ENCODE measurements at regions not wholly inside any gene's neighbourhood (a gene's known extent, or its start where the extent isn't known, plus 50 kb on each side); places are given as distances from the start of the nearest gene placed in this dataset.

DNA sequence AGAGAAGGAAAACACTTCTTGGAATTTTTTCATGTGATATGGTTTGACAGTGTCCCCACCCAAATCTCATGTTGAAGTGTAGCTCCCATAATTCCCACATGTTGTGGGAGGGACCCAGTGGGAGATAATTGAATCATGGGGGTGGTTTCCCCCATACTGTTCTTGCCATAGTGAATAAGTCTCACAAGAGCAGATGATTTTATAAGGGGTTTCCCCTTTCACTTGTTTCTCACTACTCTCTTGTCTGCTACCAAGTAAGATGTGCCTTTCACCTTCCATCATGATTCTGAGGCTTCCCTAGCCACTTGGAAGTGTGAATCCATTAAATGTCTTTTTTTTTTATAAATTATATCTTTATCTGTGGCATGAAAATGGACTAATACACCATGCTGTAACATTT, 250.7 kb downstream of the LPIN1 start:
- BruUV-seq (replicated peaks) = no TSS peak
- ChIA-PET POLR2A (no interaction called here), CTCF (no interaction called here)
- intact Hi-C loops (cut with micrococcal nuclease; ENCODE audit: unreplicated experiment) = no loop called here
- ATAC-seq (no peak), DNase-seq (ENCODE audit: low read depth, low spot score) (no peak)
- Histone ChIP-seq H3K9me3 (ENCODE audit: control insufficient read depth, insufficient read depth, low read depth, low read length) (0 out of 2 replicates have a peak, but pooled peaks cover 2% of the 10 kb centered on the region), H3K4me1 (ENCODE audit: control insufficient read depth, insufficient read depth, low read length) (no peaks in the 10 kb centered on the region), H3K4me3 (ENCODE audit: low read depth in 2 of 2, low read length in 2 of 2) (no peak overlapping the region), H3K27me3 (ENCODE audit: control insufficient read depth, insufficient read depth, low read length) (no peaks in the 10 kb centered on the region), H3K36me3 (ENCODE audit: control insufficient read depth, insufficient read depth, low read length) (no peaks in the 10 kb centered on the region), H3K27ac (ENCODE audit: low read length) (no peak overlapping the region)
- in situ Hi-C loops (cut with HindIII; ENCODE audit: low pct_unique_long_range_greater_than_20kb, low sequenced_read_pairs) = no loop called here
- TF ChIP-seq CTCF (IDR thresholded peaks at IDR 0.05) = no peak
- TF ChIP-seq SIN3A (IDR thresholded peaks at IDR 0.05; ENCODE audit: borderline replicate concordance, insufficient read depth, low read depth, low read length) = no peak
- no peak for TF ChIP-seq TCF7L2 (IDR thresholded peaks at IDR 0.05; ENCODE audit: low read depth, low read length)
- no peak for TF ChIP-seq REST (IDR thresholded peaks at IDR 0.05; ENCODE audit: insufficient read depth in 1 of 2, low read depth in 2 of 2, low read length in 1 of 2)
- TF ChIP-seq POLR2AphosphoS5 (IDR thresholded peaks at IDR 0.05; ENCODE audit: low read depth, low read length) = no peak

DNA sequence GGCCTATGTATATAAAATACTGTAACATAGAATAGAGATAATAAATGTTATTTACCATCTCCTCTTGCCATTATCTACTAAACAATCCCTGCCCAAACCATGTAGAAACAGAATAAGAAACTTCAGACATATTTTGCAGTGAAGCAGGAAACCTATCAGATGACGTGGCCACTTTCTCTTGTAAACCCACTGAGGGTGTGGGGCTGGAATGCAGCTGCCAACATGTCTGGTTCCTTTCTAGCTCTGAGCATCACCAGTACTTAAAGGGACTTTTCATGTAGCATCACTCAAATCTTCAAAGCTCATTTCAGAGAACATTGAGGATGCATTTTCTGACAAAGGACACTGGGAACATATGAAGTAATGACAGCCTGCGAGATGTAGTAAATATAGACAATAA, 251.8 kb downstream of the LPIN1 start:
- BruUV-seq (replicated peaks) = no TSS peak
- H3K4me1 ChIP-seq (ENCODE audit: control insufficient read depth, insufficient read depth, low read length) = no peaks in the 10 kb centered on the region
- ATAC-seq = no peak
- ChIA-PET POLR2A (no interaction called here), CTCF (no interaction called here)
- H3K27me3 ChIP-seq (ENCODE audit: control insufficient read depth, insufficient read depth, low read length) = no peaks in the 10 kb centered on the region
- intact Hi-C loops (cut with micrococcal nuclease; ENCODE audit: unreplicated experiment) = no loop called here
- no peak overlapping the region for H3K4me3 ChIP-seq (ENCODE audit: low read depth in 2 of 2, low read length in 2 of 2)
- TF ChIP-seq POLR2AphosphoS5 (IDR thresholded peaks at IDR 0.05; ENCODE audit: low read depth, low read length) (no peak), REST (IDR thresholded peaks at IDR 0.05; ENCODE audit: insufficient read depth in 1 of 2, low read depth in 2 of 2, low read length in 1 of 2) (no peak), CTCF (IDR thresholded peaks at IDR 0.05) (no peak), SIN3A (IDR thresholded peaks at IDR 0.05; ENCODE audit: borderline replicate concordance, insufficient read depth, low read depth, low read length) (no peak), TCF7L2 (IDR thresholded peaks at IDR 0.05; ENCODE audit: low read depth, low read length) (no peak)
- no peaks in the 10 kb centered on the region for H3K36me3 ChIP-seq (ENCODE audit: control insufficient read depth, insufficient read depth, low read length)
- no peak for DNase-seq (ENCODE audit: low read depth, low spot score)
- 0 out of 2 replicates have a peak, but pooled peaks cover 2% of the 10 kb centered on the region for H3K9me3 ChIP-seq (ENCODE audit: control insufficient read depth, insufficient read depth, low read depth, low read length)
- in situ Hi-C loops (cut with HindIII; ENCODE audit: low pct_unique_long_range_greater_than_20kb, low sequenced_read_pairs) = no loop called here
- H3K27ac ChIP-seq (ENCODE audit: low read length) = no peak overlapping the region

All from Panc1 (cell line).